Osteocyte (in vitro differentiated cells): ENCODE measurements at regions not wholly inside any gene's neighbourhood (a gene's known extent, or its start where the extent isn't known, plus 50 kb on each side); places are given as distances from the start of the nearest gene placed in this dataset.
"Not testable (repeated sequence)": the region's sequence is repeated elsewhere in the genome, so short reads cannot be mapped to it uniquely, and the experiment has no call there.

Experiments
- DNase-seq: peaks from one replicate; pipeline ENCODE4 v3.0.0; 2021; ENCODE audit warnings: mixed read lengths; ENCODE audit not compliant: unreplicated experiment; ENCODE audit errors: extremely low spot score
- H3K27ac Mint-ChIP-seq: one replicate; pipeline ENCODE4 v1.8.0; 2021; ENCODE audit warnings: mild to moderate bottlenecking, mixed read lengths; ENCODE audit not compliant: unreplicated experiment
- H3K27me3 Mint-ChIP-seq: one replicate; pipeline ENCODE4 v1.8.0; 2021; ENCODE audit warnings: mixed read lengths; ENCODE audit not compliant: unreplicated experiment
- H3K36me3 Mint-ChIP-seq: one replicate; pipeline ENCODE4 v1.8.0; 2021; ENCODE audit warnings: mixed read lengths; ENCODE audit not compliant: unreplicated experiment
- H3K4me1 Mint-ChIP-seq: one replicate; pipeline ENCODE4 v1.8.0; 2021; ENCODE audit warnings: mixed read lengths; ENCODE audit not compliant: unreplicated experiment
- H3K4me3 Mint-ChIP-seq: one replicate; pipeline ENCODE4 v1.8.0; 2021; ENCODE audit warnings: mild to moderate bottlenecking, moderate library complexity, mixed read lengths; ENCODE audit not compliant: unreplicated experiment
- H3K9me3 Mint-ChIP-seq: one replicate; pipeline ENCODE4 v1.8.0; 2021; ENCODE audit warnings: mixed read lengths; ENCODE audit not compliant: unreplicated experiment
- CTCF ChIP-seq: fragments of 200-600 bp; sonication (generic); IDR thresholded peaks from 2 replicates; pipeline ENCODE4 v1.5.0; 2021; ENCODE audit warnings: antibody characterized with exemption, mild to moderate bottlenecking, moderate library complexity

DNA sequence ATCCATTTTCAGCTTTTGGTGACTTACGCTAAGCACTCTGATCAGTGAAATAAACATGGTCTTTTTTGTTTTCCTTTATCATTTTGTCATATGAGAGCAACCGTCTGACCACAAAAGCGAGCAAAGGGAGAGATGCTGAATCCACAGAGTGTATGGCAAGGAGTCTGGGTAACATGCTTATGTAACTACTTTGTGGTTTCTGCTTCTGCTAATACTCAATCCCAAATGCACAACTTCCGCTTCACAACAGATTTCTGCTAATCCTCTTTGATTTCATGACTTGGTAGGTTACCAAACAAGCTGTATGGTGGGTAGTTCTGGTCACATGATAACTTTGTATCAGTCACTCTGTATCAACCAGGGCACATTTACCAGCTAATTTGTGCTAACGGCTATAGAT is 908.4 kb upstream of the CRIM1 start:
- no peak for DNase-seq
- H3K36me3 Mint-ChIP-seq, result no peaks in the 10 kb centered on the region
- no peaks in the 10 kb centered on the region for H3K4me1 Mint-ChIP-seq
- H3K9me3 Mint-ChIP-seq, result no peaks in the 10 kb centered on the region
- no peaks in the 10 kb centered on the region for H3K27me3 Mint-ChIP-seq
- TF ChIP-seq CTCF, result no peak
- H3K4me3 Mint-ChIP-seq, result no peak overlapping the region
- H3K27ac Mint-ChIP-seq, result no peak overlapping the region

DNA sequence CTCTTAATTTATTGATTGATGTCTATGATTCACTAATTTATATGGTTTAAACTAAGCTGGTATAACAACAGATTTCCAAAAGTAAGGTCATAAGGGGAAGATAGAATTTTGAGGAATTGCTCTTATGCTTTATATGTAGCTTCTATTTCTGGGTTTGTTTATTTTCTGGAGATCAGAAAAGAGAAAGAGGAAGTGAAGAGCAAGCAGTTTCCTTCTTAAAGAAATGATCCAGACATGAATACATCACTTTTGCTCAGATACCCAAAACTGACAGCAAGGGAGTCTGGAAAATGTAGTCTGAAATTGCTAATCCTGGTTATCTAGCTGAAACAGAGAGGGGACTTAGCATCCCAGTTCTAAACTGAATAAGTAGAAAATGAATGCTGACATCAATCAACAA is 912.5 kb upstream of the CRIM1 start:
- no peak for TF ChIP-seq CTCF
- Mint-ChIP-seq H3K4me1 (no peaks in the 10 kb centered on the region), H3K27ac (no peak overlapping the region), H3K9me3 (no peaks in the 10 kb centered on the region), H3K36me3 (no peaks in the 10 kb centered on the region), H3K27me3 (no peaks in the 10 kb centered on the region), H3K4me3 (no peak overlapping the region)
- no peak for DNase-seq

DNA sequence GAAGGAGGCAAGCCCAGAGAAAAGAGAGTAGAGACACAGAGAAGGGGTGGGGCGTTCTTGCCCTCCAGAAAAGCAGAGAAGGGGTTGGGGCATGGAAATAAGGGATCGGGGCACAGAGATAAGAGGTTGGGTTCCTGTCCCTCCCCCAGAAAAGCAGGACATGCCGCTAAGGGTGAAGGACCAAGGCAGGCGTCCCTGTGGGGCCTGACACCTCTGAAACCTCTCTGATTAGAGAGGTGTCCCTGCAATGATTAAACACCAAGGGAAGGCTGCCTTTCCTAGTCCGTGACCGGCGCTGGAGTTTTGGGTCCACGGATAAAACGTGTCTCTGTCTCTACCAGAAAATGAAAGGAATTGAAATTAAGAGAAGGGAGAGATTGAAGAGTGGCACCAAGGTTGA is 914.0 kb upstream of the CRIM1 start:
- not testable (repeated sequence) for H3K27me3 Mint-ChIP-seq, H3K9me3 Mint-ChIP-seq, H3K27ac Mint-ChIP-seq, H3K36me3 Mint-ChIP-seq, H3K4me1 Mint-ChIP-seq, H3K4me3 Mint-ChIP-seq, DNase-seq

DNA sequence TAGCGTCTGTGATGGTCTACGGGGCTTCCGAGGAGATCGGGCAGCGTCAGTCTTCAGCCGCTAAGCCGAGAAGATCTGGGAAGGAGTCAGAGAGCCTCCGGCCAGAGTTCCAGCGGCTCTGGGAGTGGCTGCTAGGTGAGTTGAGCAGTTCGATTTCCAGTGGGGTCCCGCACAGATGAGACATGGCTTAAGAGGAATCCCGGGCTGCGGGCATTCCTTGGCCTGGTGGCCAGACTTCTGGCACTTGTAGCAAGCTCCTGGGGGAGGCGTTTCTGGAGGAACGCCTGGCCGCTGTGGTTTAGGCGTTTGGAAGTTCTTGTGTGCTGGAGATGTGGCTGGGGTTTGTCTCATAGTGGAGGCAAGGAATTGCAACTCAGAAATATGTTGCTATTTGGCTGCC is 915.3 kb upstream of the CRIM1 start:
- not testable (repeated sequence) for H3K27me3 Mint-ChIP-seq, H3K4me3 Mint-ChIP-seq, H3K9me3 Mint-ChIP-seq, DNase-seq, H3K36me3 Mint-ChIP-seq, H3K4me1 Mint-ChIP-seq, H3K27ac Mint-ChIP-seq

- not testable (repeated sequence) for H3K4me1 Mint-ChIP-seq, H3K36me3 Mint-ChIP-seq, DNase-seq, H3K27ac Mint-ChIP-seq, H3K27me3 Mint-ChIP-seq, H3K4me3 Mint-ChIP-seq, H3K9me3 Mint-ChIP-seq
Measured at GRCh38 chr2:35436893-35437292, 918.7 kb upstream of the CRIM1 start.

DNA sequence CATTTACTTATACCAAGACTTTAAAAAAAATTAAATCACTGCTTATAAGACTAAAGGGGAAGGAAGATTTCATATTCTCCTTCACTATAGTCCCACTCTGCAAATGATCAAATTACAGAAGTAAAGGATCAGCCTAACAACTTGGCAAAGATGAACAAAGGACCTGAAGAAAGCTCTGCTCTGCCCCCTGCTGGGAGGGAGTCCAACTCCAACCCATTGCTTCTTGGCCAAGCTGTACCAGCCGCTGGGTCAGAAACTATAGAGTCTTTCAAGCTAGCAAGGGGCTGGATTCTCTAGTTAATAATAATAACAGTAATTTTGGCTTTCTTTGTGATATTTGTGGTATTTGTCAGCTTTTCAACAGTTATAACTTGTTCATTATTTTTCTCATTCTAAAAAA is 927.0 kb upstream of the CRIM1 start:
- peaks cover under 1% of the 10 kb centered on the region for H3K36me3 Mint-ChIP-seq
- peaks cover 4% of the 10 kb centered on the region for H3K4me1 Mint-ChIP-seq
- TF ChIP-seq CTCF, result peak; percentile 52
- no peak overlapping the region for H3K4me3 Mint-ChIP-seq
- H3K27me3 Mint-ChIP-seq, result peaks cover 4% of the 10 kb centered on the region
- DNase-seq, result no peak
- no peak overlapping the region for H3K27ac Mint-ChIP-seq
- peaks cover under 1% of the 10 kb centered on the region for H3K9me3 Mint-ChIP-seq

DNA sequence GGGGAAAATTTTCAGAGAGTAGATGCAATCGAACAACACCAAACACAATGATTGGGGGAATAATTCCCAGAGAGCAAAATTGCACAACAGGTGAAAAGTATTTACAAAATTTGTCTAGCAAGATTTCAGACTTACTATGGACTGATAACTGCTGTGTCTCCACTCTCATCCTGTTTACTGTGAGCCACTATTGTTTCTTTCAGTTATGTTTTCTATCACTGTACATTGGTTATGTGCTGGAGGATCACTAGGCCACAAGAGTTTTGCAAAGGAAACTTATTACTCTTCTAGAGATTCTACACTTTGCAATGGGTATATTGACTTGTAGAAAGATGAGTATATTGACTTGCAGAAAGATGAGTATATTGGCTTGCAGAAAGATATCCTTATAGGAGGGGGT is 934.1 kb upstream of the CRIM1 start:
- no peak for TF ChIP-seq CTCF
- Mint-ChIP-seq H3K27ac (no peak overlapping the region), H3K9me3 (no peaks in the 10 kb centered on the region), H3K4me1 (peaks cover under 1% of the 10 kb centered on the region), H3K4me3 (no peak overlapping the region), H3K36me3 (no peaks in the 10 kb centered on the region), H3K27me3 (peaks cover 9% of the 10 kb centered on the region)
- DNase-seq, result no peak
